Muscle of back (tissue), 3 donors: ENCODE measurements at regions not wholly inside any gene's neighbourhood (a gene's known extent, or its start where the extent isn't known, plus 50 kb on each side); places are given as distances from the start of the nearest gene placed in this dataset.

Source experiments
- DNase-seq, 3 donors: peaks; one replicate each; pipeline versions ENCODE4 v3.0.0 to v3.0.0-alpha.2; 2013

- DNase-seq = no peak
Observed at GRCh38 chr6:156416391-156416790, 360.8 kb upstream of the ARID1B start.

- no peak for DNase-seq
Observed at GRCh38 chr6:156413154-156413553, 364.0 kb upstream of the ARID1B start.

DNA sequence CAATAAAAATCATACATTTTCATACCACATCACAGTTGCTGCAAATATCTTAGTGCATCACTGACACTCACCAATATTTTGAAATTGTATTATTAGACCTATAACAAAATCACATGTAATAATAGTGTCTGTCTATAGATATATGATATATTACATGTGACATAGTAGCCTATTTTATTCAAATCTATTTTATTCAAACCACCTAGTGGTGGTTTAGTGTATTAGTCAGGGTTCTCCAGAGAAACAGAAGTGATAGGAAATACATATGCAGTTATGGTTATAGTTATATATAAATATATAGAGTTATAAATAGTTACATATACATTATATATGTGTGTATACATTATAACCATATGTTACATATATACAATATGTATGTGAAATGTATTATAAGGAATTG, 366.5 kb upstream of the ARID1B start:
- DNase-seq = no peak

GRCh38 chr6:156408655-156409054, 368.5 kb upstream of the ARID1B start:
- DNase-seq = no peak

GRCh38 chr6:156407334-156407733, 369.8 kb upstream of the ARID1B start:
- DNase-seq = no peak

GRCh38 chr6:156406688-156407087, 370.5 kb upstream of the ARID1B start:
- DNase-seq = no peak

DNA sequence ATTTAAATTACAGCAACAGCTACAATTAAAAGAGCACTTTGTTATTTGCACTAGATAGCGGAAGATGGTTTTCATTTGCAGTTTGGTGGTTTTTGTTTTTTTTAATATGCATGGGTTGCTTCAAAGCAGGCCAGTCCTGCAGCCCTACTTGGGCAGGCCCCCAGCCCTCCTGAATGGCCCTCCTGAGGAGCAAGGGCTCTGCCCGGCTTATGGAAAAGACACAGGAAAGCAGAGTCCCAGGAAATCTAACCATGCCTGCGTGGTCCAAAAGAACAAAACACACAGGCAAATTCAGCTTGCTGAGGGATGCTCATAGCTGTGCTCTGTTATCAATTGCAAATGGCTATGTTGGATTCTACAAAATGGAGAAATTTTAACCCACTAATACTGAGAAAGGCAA, 371.1 kb upstream of the ARID1B start:
- DNase-seq = no peak

DNA sequence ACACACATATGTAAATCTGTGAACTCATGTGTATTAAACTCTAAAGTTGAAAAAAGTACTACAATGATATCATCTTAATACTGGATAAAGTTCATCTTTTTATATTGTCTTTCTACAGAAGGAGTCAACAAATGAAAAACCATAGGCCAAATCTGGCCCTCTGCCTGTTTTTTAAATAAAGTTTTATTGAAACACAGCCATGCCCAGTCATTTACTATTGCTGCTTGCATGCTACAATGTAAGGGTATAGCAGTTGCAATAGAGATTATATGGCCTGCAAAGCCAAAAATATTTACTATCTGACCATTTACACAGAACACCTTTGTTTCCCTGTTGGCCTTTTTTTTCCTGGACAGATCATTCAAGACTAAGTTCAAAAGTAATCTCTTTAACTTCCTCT, 374.6 kb upstream of the ARID1B start:
- DNase-seq = no peak

DNA sequence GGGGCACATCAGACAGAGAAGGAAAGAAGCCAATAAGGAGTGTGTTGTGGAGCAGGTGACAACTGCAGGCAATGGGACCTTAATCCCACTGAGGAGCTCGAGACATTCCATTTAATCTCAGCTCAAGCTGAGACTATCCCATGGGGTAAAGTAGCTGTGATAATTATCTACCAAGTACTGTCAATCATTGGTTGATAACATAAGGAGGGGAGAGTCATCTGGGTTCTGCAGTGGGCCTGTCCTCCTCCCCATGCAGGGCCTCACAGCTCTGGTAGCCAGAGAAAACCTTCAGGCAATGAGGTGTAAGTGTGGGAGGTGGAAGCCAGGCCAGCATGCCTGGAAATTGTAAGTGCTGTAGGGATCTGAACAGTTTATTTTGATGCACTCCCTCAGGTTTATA, 375.0 kb upstream of the ARID1B start:
- no peak for DNase-seq

DNA sequence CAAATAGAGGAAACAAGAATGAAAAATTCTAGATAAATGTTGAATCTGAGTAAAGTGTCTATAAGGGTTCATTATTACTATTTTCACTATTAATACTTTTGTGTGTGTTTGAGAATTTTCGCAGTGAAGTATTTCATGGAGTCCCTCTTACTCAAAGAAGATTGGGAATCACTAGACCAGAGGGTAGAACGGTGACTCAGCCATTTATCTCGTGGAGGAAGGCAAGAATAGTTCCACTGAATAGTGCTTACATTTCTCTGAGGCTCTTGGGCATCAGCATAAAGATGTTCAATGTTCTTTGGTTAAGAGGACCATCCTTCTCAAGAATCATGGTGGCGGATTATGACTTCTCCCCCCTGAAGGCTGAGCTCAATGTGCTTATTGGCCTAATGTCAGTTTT, 376.7 kb upstream of the ARID1B start:
- DNase-seq = no peak

DNA sequence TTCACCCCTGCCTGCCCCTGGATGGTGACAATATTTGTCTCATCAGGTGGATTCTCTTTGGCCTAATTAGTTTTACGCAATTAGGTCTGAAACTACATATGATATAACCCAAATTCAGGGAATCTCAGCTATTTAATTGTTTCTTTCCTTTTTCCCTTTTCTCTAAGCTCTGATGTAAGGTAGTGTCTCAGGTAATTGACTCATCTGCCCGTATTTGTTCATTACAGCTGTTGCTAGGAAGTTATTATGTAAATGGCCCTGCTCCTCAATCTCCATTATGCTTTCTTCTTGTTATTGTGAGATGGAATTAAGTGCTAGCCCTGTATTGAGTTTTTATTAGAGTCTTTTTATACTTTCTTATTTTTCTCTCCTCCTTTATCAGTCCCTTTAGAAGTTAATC, 378.2 kb upstream of the ARID1B start:
- no peak for DNase-seq

- DNase-seq = no peak
Observed at GRCh38 chr6:156398371-156398770, 378.8 kb upstream of the ARID1B start.

DNA sequence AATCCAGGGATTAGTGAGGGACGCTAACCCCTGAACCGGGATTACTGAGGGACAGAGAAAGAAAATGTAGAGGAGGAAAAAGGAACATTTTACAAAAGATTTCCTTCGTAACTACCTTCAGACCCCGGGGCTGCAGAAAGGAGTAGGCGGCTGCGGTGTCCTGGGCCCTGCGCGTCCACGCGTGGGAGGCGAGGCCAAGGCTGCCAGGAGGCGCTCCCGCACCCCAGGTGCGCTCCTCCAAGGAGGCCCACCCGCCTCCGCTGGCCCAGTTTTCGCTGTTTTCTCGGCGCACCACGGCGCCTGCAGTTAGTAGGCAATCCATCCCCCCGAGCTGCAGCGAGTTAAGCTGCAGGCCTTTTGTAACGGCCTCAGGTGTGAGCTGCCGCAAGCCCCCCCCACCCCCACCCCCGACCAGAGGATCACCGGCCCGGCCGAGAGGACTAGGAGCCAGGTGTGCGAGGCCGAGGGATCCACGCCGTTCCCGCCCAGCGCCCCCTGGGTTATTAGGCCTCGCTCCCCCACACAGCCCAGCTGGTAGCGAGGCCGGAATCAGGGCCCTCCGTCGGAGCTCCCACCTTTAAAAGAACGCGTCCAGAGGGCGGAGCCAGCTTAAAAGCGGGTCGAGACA, 380.3 kb upstream of the ARID1B start:
- DNase-seq = no peak

DNA sequence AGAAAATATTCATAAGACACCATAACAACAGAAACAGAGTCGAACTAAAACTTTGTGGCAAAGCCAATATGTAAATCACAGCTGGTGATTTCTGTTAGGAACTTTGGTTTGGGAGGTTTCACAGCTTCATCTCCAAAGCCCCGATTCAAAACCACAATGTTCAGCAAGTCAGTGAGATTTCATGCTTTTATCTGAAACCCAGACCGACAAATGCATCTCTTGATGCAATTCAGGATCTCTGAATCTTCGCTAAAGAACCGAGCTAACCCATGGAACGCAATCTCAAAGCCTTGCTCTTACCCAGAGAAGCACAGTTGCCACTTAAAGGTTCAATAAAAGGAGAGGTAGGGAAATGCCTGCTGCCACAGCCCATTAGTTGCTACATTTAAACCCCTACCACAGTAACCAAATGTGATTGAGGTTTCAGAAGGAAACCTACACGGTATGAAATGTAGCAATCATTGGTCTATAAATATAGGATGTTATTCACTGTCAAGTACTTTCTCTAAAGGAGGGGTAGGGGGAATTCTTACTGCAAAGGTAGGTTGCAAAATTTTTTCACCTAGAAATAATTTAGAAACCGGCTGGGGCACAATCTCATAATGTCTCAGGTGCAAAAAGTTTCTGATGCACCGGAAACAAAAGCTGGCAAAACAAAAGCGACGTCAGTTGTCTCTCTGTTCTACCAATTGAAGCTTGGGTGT, 381.0 kb upstream of the ARID1B start:
- no peak for DNase-seq

DNA sequence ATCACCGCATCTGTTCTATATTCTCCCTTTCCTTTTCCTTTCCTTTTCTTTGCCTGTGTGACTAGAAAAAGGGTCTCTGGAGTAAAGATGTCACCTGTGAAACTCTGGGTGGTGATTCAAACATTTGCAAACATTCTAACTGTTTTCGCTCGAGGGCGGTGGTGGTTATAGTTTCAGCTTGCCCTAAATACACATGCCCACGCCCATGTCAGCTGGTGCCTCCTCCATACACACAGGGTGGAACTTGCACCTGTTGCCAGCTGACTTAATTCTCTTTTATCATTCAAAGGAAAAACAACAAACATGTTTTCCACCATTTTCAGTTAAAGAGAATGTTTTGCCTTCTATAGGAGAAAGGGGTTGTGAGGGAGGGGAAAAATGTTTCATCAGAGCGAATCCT, 381.9 kb upstream of the ARID1B start:
- peak in 1 of 3 donors; percentile 14 for DNase-seq

GRCh38 chr6:156392648-156393047, 384.5 kb upstream of the ARID1B start:
- DNase-seq = no peak

DNA sequence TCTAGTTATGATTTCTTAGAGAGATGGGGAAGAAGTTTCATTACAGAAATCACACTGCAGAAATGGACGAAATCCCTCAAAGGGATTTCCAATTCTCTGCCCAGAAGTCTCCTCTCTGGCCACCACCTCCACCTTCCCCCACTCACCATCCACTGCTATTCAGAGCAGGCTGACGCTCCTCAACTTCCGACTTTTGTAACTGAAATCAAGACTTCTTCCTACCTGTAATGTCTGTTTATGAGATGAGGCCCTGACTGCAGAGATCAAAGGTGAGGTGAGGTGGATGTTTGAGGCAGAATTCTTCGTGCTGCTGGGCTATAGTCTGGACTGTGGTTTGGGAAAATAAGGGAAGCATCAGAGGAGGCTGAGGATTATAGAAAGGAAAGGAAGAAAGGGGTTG, 385.2 kb upstream of the ARID1B start:
- no peak for DNase-seq

GRCh38 chr6:156391061-156391672, 386.0 kb upstream of the ARID1B start:
- no peak for DNase-seq

GRCh38 chr6:156390621-156391020, 386.6 kb upstream of the ARID1B start:
- no peak for DNase-seq

DNA sequence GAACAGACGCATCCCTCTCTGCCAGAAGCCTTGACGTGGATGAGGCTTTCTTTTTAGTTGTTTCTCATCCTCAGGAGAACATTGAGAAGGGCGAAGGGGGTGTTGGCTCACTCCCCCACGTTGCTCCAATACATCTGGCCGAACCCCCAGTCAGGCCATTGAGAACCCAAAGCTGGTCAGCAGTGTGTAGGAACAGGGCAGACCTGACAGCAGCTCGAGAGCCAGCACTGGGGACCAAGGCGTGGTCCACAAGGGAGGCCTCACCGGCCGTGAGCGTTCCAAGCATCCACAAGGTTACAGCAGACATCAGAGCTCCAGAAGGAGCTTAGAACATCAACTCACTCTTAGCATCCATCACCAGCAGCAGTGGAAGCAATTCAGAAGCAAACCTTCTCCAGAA, 387.9 kb upstream of the ARID1B start:
- DNase-seq = no peak

DNA sequence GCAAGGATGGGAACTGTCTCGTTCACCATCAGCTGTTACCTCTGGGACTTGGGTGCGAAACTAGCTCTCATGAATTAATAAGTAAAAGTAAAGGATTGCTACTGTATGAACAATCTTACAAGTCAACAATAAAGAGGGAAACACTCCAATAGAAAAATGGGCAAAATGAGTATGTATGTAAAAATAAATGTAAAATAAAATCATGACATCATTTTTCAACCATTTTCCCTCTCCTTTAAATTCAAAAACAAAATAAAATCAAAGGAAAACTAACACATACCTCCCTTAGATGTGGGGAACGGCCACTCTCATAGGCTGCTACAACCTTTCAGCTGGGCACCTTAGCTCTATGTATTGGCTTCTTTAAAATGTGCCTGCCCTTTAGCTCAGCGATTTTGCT, 389.7 kb upstream of the ARID1B start:
- no peak for DNase-seq

- no peak for DNase-seq
Observed at GRCh38 chr6:156383059-156383458, 394.1 kb upstream of the ARID1B start.
